GM23338 (cell line): ENCODE measurements at regions not wholly inside any gene's neighbourhood (a gene's known extent, or its start where the extent isn't known, plus 50 kb on each side); places are given as distances from the start of the nearest gene placed in this dataset.

ENCODE experiments used
- CREB1 ChIP-seq: fragments of 250-450 bp; sonication (Bioruptor Pico); IDR thresholded peaks from 2 replicates; pipeline ENCODE4 v1.5.0; 2020; ENCODE audit warnings: low read depth, mild to moderate bottlenecking, moderate library complexity
- EZH2 ChIP-seq: fragments of 200-600 bp; sonication (generic); IDR thresholded peaks from one replicate; pipeline ENCODE4 v1.8.0; 2017; ENCODE audit warnings: antibody characterized with exemption, mild to moderate bottlenecking, low read depth; ENCODE audit not compliant: unreplicated experiment
- EZH2phosphoT487 ChIP-seq: fragments of 200-600 bp; sonication (generic); IDR thresholded peaks from one replicate; pipeline ENCODE4 v1.8.1; 2018; ENCODE audit warnings: antibody characterized with exemption; ENCODE audit not compliant: unreplicated experiment
- JUNB ChIP-seq: IDR thresholded peaks from one replicate; pipeline ENCODE4 v1.6.1; 2016; ENCODE audit warnings: antibody characterized with exemption; ENCODE audit not compliant: unreplicated experiment
- NANOG ChIP-seq: IDR thresholded peaks from 2 replicates; pipeline ENCODE4 v1.6.1; 2016; ENCODE audit warnings: antibody characterized with exemption, borderline replicate concordance
- POLR2AphosphoS5 ChIP-seq: IDR thresholded peaks from 2 replicates; pipeline ENCODE4 v1.6.1; 2016; ENCODE audit warnings: antibody characterized with exemption, low read depth
- STAT1 ChIP-seq: IDR thresholded peaks from one replicate; pipeline ENCODE4 v1.6.1; 2016; ENCODE audit warnings: antibody characterized with exemption; ENCODE audit not compliant: unreplicated experiment
- ZNF114 ChIP-seq: fragments of 250-450 bp; sonication (Bioruptor Pico); IDR thresholded peaks from 2 replicates; pipeline ENCODE4 v1.5.0; 2020; ENCODE audit warnings: mild to moderate bottlenecking, moderate library complexity
- ZNF331 ChIP-seq: fragments of 250-450 bp; sonication (Bioruptor Pico); IDR thresholded peaks from 2 replicates; pipeline ENCODE4 v1.5.0; 2020; ENCODE audit warnings: low read depth, mild to moderate bottlenecking, moderate library complexity
- TF ChIP-seq, protein P1 (sequence below), 2 experiments: fragments of 200-600 bp in 1 of 2; sonication (generic) in 1 of 2; conservative IDR thresholded peaks; 2 replicates each; pipeline versions ENCODE4 v1.5.1 to v1.6.1; 2016 to 2017; ENCODE audit warnings: antibody characterized with exemption in 2 of 2, low read depth in 2 of 2, mild to moderate bottlenecking in 2 of 2, moderate library complexity in 1 of 2
- TF ChIP-seq, protein P2 (sequence below): IDR thresholded peaks from one replicate; pipeline ENCODE4 v1.6.1; 2018; ENCODE audit warnings: antibody characterized with exemption; ENCODE audit not compliant: unreplicated experiment
- TF ChIP-seq, protein P3 (sequence below): fragments of 250-450 bp; sonication (Bioruptor Pico); IDR thresholded peaks from 2 replicates; pipeline ENCODE4 v1.5.0; 2020; ENCODE audit warnings: mild to moderate bottlenecking, moderate library complexity

DNA sequence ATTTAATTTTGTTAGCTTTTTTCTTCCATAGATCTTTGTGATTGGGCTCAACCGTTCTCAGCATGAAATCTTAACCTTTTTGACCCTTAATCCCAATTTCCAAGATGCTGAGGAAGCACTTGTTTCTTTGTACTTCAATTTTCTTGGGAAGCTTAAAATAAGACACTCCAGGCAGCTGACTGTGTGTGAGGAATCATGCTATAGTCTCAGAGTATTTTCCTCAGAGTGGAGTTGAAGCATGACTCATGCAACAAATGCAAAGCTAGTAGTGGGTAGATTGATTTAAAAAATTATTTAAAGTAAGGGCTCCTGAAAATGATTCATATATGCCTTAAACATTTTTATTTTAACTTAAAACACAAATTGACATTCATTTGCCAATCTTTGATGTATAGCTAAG is 168.7 kb downstream of the BTBD3 start:
- TF ChIP-seq, protein P1, sequence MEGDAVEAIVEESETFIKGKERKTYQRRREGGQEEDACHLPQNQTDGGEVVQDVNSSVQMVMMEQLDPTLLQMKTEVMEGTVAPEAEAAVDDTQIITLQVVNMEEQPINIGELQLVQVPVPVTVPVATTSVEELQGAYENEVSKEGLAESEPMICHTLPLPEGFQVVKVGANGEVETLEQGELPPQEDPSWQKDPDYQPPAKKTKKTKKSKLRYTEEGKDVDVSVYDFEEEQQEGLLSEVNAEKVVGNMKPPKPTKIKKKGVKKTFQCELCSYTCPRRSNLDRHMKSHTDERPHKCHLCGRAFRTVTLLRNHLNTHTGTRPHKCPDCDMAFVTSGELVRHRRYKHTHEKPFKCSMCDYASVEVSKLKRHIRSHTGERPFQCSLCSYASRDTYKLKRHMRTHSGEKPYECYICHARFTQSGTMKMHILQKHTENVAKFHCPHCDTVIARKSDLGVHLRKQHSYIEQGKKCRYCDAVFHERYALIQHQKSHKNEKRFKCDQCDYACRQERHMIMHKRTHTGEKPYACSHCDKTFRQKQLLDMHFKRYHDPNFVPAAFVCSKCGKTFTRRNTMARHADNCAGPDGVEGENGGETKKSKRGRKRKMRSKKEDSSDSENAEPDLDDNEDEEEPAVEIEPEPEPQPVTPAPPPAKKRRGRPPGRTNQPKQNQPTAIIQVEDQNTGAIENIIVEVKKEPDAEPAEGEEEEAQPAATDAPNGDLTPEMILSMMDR (conservative IDR thresholded peaks at IDR 0.05; ENCODE audit: low read depth in 2 of 2): no peak
- TF ChIP-seq EZH2phosphoT487 (no peak), EZH2 (no peak), CREB1 (CRISPR knock-in tag) (no peak), POLR2AphosphoS5 (no peak), STAT1 (no peak), NANOG (no peak), ZNF331 (CRISPR knock-in tag) (no peak), ZNF114 (CRISPR knock-in tag) (no peak), JUNB (no peak)
- TF ChIP-seq, protein P2, sequence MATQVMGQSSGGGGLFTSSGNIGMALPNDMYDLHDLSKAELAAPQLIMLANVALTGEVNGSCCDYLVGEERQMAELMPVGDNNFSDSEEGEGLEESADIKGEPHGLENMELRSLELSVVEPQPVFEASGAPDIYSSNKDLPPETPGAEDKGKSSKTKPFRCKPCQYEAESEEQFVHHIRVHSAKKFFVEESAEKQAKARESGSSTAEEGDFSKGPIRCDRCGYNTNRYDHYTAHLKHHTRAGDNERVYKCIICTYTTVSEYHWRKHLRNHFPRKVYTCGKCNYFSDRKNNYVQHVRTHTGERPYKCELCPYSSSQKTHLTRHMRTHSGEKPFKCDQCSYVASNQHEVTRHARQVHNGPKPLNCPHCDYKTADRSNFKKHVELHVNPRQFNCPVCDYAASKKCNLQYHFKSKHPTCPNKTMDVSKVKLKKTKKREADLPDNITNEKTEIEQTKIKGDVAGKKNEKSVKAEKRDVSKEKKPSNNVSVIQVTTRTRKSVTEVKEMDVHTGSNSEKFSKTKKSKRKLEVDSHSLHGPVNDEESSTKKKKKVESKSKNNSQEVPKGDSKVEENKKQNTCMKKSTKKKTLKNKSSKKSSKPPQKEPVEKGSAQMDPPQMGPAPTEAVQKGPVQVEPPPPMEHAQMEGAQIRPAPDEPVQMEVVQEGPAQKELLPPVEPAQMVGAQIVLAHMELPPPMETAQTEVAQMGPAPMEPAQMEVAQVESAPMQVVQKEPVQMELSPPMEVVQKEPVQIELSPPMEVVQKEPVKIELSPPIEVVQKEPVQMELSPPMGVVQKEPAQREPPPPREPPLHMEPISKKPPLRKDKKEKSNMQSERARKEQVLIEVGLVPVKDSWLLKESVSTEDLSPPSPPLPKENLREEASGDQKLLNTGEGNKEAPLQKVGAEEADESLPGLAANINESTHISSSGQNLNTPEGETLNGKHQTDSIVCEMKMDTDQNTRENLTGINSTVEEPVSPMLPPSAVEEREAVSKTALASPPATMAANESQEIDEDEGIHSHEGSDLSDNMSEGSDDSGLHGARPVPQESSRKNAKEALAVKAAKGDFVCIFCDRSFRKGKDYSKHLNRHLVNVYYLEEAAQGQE: no peak
- TF ChIP-seq, protein P3, sequence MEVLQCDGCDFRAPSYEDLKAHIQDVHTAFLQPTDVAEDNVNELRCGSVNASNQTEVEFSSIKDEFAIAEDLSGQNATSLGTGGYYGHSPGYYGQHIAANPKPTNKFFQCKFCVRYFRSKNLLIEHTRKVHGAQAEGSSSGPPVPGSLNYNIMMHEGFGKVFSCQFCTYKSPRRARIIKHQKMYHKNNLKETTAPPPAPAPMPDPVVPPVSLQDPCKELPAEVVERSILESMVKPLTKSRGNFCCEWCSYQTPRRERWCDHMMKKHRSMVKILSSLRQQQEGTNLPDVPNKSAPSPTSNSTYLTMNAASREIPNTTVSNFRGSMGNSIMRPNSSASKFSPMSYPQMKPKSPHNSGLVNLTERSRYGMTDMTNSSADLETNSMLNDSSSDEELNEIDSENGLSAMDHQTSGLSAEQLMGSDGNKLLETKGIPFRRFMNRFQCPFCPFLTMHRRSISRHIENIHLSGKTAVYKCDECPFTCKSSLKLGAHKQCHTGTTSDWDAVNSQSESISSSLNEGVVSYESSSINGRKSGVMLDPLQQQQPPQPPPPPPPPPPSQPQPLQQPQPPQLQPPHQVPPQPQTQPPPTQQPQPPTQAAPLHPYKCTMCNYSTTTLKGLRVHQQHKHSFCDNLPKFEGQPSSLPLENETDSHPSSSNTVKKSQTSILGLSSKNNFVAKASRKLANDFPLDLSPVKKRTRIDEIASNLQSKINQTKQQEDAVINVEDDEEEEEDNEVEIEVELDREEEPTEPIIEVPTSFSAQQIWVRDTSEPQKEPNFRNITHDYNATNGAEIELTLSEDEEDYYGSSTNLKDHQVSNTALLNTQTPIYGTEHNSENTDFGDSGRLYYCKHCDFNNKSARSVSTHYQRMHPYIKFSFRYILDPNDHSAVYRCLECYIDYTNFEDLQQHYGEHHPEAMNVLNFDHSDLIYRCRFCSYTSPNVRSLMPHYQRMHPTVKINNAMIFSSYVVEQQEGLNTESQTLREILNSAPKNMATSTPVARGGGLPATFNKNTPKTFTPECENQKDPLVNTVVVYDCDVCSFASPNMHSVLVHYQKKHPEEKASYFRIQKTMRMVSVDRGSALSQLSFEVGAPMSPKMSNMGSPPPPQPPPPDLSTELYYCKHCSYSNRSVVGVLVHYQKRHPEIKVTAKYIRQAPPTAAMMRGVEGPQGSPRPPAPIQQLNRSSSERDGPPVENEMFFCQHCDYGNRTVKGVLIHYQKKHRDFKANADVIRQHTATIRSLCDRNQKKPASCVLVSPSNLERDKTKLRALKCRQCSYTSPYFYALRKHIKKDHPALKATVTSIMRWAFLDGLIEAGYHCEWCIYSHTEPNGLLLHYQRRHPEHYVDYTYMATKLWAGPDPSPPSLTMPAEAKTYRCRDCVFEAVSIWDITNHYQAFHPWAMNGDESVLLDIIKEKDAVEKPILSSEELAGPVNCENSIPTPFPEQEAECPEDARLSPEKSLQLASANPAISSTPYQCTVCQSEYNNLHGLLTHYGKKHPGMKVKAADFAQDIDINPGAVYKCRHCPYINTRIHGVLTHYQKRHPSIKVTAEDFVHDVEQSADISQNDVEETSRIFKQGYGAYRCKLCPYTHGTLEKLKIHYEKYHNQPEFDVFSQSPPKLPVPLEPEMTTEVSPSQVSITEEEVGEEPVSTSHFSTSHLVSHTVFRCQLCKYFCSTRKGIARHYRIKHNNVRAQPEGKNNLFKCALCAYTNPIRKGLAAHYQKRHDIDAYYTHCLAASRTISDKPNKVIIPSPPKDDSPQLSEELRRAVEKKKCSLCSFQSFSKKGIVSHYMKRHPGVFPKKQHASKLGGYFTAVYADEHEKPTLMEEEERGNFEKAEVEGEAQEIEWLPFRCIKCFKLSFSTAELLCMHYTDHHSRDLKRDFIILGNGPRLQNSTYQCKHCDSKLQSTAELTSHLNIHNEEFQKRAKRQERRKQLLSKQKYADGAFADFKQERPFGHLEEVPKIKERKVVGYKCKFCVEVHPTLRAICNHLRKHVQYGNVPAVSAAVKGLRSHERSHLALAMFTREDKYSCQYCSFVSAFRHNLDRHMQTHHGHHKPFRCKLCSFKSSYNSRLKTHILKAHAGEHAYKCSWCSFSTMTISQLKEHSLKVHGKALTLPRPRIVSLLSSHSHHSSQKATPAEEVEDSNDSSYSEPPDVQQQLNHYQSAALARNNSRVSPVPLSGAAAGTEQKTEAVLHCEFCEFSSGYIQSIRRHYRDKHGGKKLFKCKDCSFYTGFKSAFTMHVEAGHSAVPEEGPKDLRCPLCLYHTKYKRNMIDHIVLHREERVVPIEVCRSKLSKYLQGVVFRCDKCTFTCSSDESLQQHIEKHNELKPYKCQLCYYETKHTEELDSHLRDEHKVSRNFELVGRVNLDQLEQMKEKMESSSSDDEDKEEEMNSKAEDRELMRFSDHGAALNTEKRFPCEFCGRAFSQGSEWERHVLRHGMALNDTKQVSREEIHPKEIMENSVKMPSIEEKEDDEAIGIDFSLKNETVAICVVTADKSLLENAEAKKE (CRISPR knock-in tag): no peak
